GM11168 (cell line): ENCODE measurements at regions not wholly inside any gene's neighbourhood (a gene's known extent, or its start where the extent isn't known, plus 50 kb on each side); places are given as distances from the start of the nearest gene placed in this dataset.
"Not testable (repeated sequence)": the region's sequence is repeated elsewhere in the genome, so short reads cannot be mapped to it uniquely, and the experiment has no call there.

ENCODE experiments used
- in situ Hi-C: fragments of 300-500 bp; cut with MboI; formaldehyde crosslinking; loops from one replicate; pipeline ENCODE4 v1.12.0; 2022; ENCODE audit warnings: low sequenced_read_pairs; ENCODE audit not compliant: unreplicated experiment

DNA sequence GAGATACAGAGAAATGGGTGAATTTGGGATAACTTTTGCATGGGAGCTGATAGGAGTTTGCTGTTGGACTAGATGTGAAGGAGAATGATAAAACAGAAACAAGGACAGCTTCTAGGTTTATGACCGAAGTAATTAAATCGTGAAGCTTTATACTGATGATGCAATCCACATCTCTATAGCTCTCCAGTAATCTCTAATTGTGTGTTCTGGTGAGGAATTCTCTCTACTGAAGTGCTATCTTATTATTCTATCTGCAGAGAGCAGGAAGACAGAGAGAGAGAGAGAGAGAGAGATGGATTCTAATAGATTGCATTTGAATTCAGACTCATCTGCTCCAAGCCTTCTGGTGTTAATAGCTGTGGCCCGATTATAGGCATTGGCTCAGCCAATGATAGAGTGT is 113.5 kb upstream of the FRMD4B start:
- in situ Hi-C loops: no loop called here

DNA sequence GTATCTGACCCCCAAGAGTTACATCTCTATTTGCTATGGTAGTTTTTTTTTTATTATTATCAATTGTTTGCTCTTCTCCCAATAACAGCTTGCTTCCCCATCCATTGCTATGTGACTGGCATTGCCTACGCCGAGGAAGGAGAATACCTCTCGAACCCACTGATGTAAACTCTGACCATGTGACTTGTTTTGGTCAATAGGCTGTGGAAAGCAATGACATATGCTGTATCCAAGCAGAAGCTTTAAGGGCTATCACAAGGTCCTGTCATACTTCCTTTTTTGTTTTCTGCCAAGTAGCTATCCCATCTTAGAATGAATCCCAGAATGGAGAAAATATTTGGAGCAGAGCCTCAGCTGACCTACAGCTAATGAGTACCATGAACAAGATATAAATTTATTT is 111.0 kb upstream of the FRMD4B start:
- in situ Hi-C loops: no loop called here

- in situ Hi-C loops: no loop called here
Observed at GRCh38 chr3:69494185-69494584, 108.3 kb upstream of the FRMD4B start.

DNA sequence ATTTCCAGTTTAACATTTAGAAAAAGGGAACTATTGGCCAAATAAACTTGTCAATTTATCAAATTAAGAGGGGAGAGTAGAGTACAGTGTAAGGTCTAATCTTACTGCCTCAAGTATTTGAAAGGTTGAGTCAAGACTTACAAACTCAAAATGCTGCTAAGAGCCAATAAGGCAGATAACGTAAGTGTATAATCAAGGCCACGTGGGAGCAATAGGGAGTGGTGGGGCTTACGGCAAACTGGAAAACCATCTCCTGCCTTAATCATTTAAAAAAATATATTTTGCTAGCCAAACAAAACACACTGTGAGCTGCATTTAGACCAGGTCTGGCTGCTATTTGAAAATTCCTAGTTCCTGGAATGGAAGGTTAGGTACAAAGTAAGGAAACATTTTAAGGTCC is 107.3 kb upstream of the FRMD4B start:
- in situ Hi-C loops: no loop called here

GRCh38 chr3:69491975-69492374 is 106.1 kb upstream of the FRMD4B start:
- in situ Hi-C loops: no loop called here

GRCh38 chr3:69490971-69491370 is 105.1 kb upstream of the FRMD4B start:
- in situ Hi-C loops: no loop called here

- in situ Hi-C loops: no loop called here
Observed at GRCh38 chr3:69490235-69490634, 104.3 kb upstream of the FRMD4B start.

GRCh38 chr3:69488026-69488425 is 102.1 kb upstream of the FRMD4B start:
- in situ Hi-C loops: no loop called here

DNA sequence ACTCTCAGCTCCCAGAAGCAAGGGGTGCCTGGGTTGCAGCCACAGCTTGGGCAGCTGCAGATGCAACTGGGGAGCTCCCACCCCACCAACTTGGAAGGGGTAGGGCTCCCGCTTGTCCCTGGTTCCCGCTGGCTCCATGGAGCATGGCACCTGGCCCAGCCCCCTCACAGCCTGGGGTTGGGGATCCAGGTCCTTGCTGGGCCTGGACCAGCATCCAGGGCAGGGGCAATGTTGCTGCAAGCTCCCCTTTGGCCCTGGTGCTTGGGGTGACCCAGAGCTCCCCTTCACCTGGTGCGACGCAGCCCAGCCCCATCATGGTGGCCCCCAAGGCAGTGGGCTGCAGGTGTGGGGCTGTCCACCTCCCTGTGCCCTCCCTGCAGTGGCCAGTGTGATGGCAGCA is 99.6 kb upstream of the FRMD4B start:
- in situ Hi-C loops: no loop called here

DNA sequence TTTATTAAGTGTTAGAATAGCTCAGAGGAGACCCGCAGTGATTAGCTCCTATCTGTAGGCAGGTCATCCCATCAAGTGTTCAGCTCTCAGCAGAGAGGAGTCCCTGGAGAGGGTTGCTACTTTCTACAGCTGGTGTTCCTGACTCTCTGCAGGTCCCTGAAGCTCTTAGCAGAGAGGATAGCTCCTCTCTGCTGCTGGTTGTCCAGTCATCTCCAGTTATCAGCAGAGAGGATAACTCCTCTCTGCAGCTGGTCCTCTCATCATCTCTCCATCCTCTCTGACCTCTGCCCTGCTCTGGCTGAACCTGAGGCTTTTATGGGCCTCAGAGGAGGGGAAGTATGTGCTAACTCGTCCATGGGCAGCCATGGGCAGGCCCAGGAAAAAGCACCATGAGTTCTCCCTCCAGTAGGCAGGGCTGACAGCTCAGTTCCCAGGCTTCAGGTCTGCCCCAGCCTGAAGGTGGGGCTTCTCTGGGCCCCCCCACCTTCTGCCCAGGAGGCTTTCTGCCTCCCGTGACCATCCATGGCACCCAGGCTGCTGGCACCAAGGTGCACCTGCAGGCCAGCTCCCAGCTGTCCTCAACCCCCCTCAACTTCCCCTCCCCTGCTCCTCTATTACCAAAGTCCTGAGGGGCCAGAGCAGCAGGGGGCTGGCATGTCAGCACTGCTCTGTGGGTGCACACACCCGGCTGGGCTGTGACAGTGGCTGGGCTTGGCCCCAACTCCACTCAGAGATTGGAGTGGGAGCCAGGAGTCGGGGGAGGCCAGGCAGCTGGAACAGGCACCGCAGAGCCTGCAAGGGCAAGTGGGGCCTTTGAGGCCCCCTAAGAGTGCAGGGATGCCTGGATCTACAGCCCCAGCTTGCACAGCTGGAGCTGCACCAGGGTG is 98.9 kb upstream of the FRMD4B start:
- in situ Hi-C loops: no loop called here

DNA sequence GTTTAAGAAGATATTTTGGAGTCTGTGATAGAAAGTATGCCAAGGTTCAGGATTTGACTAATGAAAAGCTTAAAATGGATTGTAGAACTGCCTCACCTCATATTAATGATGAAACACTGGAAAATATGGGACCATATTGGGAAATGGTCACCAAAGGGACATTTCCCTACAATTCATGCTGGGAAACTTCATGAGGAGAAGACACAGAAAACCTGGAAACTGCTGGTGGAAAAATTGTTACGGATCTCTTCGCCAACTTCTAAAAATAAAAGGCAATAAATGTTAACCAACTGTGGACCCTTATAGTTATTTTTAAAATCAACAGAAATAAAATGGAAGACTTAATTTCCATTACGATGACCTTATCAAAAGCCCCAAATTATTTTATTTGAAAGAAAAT is 97.6 kb upstream of the FRMD4B start:
- in situ Hi-C loops: no loop called here

- in situ Hi-C loops: not testable (repeated sequence)
Observed at GRCh38 chr3:69480986-69481385, 95.1 kb upstream of the FRMD4B start.

DNA sequence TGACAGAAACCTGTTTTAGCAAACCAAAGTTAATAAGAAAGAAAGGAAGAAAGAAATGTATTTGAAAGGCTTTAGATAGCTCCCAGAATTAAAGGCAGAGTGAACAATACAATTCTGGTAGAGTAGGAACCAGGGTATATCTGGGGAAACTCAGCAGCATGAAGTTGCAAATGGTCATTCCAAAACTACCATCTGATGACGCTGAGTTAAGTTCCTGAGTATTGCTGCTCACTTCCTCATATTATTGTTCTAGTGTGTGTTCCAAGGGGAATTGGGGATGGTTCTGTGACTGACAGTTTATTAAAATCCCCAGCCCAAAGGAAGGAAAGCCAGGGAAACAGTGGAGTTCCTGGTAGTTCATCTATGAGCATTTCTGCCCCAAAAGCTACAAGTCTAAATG is 88.3 kb upstream of the FRMD4B start:
- in situ Hi-C loops: no loop called here

DNA sequence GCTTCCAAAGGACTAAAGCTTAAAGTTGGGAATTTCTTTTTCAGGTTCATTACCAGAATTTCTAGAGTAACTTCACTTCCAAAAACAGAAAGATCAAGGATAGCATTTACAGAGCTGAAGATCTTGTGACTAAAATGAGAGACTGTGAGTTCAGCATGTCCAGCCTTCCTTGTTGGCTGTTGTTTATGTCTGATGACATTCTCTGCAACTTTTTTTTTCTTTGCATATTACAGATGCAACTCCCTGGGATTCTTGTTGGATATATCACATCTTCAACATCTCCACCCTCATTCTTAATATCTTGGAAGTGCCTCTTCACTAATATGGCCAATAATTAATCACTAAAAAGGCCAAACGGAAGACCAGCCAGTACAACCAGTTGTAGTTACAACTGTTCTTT is 86.2 kb upstream of the FRMD4B start:
- in situ Hi-C loops: no loop called here

- in situ Hi-C loops: no loop called here
Observed at GRCh38 chr3:69463531-69463930, 77.6 kb upstream of the FRMD4B start.

GRCh38 chr3:69462826-69463100 is 76.9 kb upstream of the FRMD4B start:
- in situ Hi-C loops: no loop called here

GRCh38 chr3:69462022-69462825 is 76.3 kb upstream of the FRMD4B start:
- in situ Hi-C loops: no loop called here

DNA sequence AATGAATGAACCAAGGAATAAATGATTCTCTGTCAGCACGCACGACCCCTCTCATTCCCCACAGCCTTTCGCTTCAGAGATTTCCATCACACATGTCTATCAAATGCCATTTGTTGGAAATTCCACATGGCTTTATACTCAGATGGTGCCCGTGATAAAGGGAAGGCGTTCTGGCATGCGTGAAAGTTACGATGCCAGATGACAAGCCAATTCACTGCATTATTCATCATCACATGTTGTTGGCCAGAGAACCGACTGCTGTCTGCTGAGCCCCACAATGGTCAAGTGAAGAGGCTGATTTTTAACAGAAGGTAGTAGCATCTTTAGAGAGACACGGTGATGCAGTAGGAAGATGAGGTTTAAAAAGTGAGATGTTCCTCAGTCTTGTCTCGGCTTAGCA is 74.1 kb upstream of the FRMD4B start:
- in situ Hi-C loops: no loop called here

DNA sequence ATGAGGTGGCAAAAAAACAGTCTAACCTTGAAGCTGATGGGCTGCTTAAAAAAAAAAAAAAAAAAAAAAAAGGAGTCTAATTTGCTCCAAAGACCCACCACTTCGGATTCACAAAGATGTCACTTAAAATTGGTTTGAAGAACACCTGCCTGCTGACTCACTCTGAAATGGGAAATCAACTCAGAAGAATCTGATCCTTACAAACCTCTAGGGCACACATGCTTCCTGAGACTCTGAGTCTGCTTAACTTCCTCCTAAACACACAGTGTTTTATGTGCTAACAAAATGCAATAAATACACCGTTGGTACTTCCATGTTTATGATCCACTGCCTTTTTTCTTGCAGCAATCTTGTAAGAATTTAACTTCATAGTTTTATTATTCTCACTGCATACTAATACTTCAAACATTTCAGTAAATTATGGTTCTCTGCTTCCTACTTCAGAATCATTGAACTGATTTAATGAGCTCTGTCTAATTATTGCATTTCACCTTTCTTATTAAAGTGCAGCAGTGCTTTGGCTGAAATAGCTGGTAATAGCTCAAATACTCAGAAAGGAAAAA is 73.0 kb upstream of the FRMD4B start:
- in situ Hi-C loops: no loop called here

DNA sequence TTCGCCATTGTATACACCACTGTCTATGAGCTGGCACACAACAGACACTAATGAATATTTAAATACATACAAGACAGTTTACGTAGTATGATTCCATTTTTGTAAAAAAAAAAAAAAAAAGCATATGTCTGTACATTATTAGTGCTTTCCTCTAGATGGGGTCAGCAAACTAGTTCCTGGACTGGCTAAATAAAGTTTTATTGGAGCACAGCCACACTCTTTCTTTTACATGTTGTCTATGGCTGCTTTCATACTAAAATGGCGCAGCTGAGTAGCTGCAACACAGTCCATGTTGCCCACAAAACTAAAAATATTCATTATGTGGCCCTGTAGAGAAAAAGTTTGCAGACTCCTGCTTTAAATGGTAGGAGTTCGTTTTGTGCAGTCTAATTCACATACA is 70.7 kb upstream of the FRMD4B start:
- in situ Hi-C loops: no loop called here

GRCh38 chr3:69454204-69454787 is 68.4 kb upstream of the FRMD4B start:
- in situ Hi-C loops: no loop called here
